ENCODE measurements at regions not wholly inside any gene's neighbourhood (a gene's known extent, or its start where the extent isn't known, plus 50 kb on each side); places are given as distances from the start of the nearest gene placed in this dataset.

GRCh38 chr3:95442766-95443165 is 1371.6 kb upstream of the EPHA6 start:
- Histone ChIP-seq H3K4me1 (no peaks in the 10 kb centered on the region), H3K27ac (no peak overlapping the region), H3K27me3 (no peaks in the 10 kb centered on the region), H3K36me3 (no peaks in the 10 kb centered on the region), H3K4me3 (no peak overlapping the region), H3K9me3 (no peaks in the 10 kb centered on the region)
- TF ChIP-seq CTCF (IDR thresholded peaks at IDR 0.05): no peak
- ATAC-seq: no peak
- DNase-seq: no peak
- intact Hi-C loops (cut with DNase I): no loop called here
- 87 to 92% methylated on average over 2 of the region's 2 CpGs for WGBS, 2 donors

- H3K27me3 ChIP-seq: no peaks in the 10 kb centered on the region
- H3K36me3 ChIP-seq: no peaks in the 10 kb centered on the region
- H3K9me3 ChIP-seq: no peaks in the 10 kb centered on the region
- intact Hi-C loops (cut with DNase I): no loop called here
- DNase-seq: no peak
- H3K27ac ChIP-seq: no peak overlapping the region
- H3K4me3 ChIP-seq: no peak overlapping the region
- no peaks in the 10 kb centered on the region for H3K4me1 ChIP-seq
- WGBS, 2 donors: 70 to 73% methylated on average over 1 of the region's 1 CpG
- TF ChIP-seq CTCF (IDR thresholded peaks at IDR 0.05): no peak
- ATAC-seq: no peak
Measured at GRCh38 chr3:95449841-95450240, 1364.6 kb upstream of the EPHA6 start.

GRCh38 chr3:95453242-95453641 is 1361.2 kb upstream of the EPHA6 start:
- intact Hi-C loops (cut with DNase I): no loop called here
- Histone ChIP-seq H3K4me1 (no peaks in the 10 kb centered on the region), H3K9me3 (no peaks in the 10 kb centered on the region), H3K4me3 (no peak overlapping the region), H3K27me3 (no peaks in the 10 kb centered on the region), H3K36me3 (no peaks in the 10 kb centered on the region), H3K27ac (no peak overlapping the region)
- no peak for TF ChIP-seq CTCF (IDR thresholded peaks at IDR 0.05)
- WGBS, 2 donors: 85 to 90% methylated on average over 2 of the region's 2 CpGs
- ATAC-seq (no peak), DNase-seq (no peak)

- no peak for ATAC-seq
- intact Hi-C loops (cut with DNase I): no loop called here
- no peaks in the 10 kb centered on the region for H3K27me3 ChIP-seq
- no peak for TF ChIP-seq CTCF (IDR thresholded peaks at IDR 0.05)
- no peaks in the 10 kb centered on the region for H3K36me3 ChIP-seq
- no peak for DNase-seq
- peaks cover 0 to 16% (median 0%) of the 10 kb centered on the region in 9 donors for H3K4me1 ChIP-seq
- H3K4me3 ChIP-seq: no peak overlapping the region
- no peak overlapping the region for H3K27ac ChIP-seq
- no peaks in the 10 kb centered on the region for H3K9me3 ChIP-seq
Measured at GRCh38 chr3:95456835-95457234, 1357.6 kb upstream of the EPHA6 start.

- no peak for DNase-seq
- Histone ChIP-seq H3K27ac (peak overlapping the region in 6 of 10 donors; percentile 8 to 59 (median 33)), H3K4me1 (peaks cover 0 to 16% (median 0%) of the 10 kb centered on the region in 9 donors), H3K27me3 (no peaks in the 10 kb centered on the region), H3K36me3 (no peaks in the 10 kb centered on the region), H3K4me3 (peak overlapping the region in 1 of 10 donors; percentile 5), H3K9me3 (no peaks in the 10 kb centered on the region)
- ATAC-seq: no peak
- intact Hi-C loops (cut with DNase I): no loop called here
- no peak for TF ChIP-seq CTCF (IDR thresholded peaks at IDR 0.05)
- WGBS, 2 donors: 42 to 50% methylated on average over 3 of the region's 3 CpGs
Measured at GRCh38 chr3:95459706-95460105, 1354.7 kb upstream of the EPHA6 start.

Measured in heart right ventricle (tissue), 16 donors.